ENCODE measurements at regions not wholly inside any gene's neighbourhood (a gene's known extent, or its start where the extent isn't known, plus 50 kb on each side); places are given as distances from the start of the nearest gene placed in this dataset.
A peak's percentile ranks its signal among the peaks of the same experiment; 100 is the strongest.

- no peak for ATAC-seq
- no peak for DNase-seq
- intact Hi-C loops (cut with DNase I) = no loop called here
These were observed 84.8 kb upstream of the RNF217 start for GRCh38 chr6:124877468-124877867.

- ATAC-seq (no peak), DNase-seq (no peak)
- intact Hi-C loops (cut with DNase I) = no loop called here
These were observed 82.9 kb upstream of the RNF217 start for GRCh38 chr6:124879110-124879991.

GRCh38 chr6:124879992-124880355 is 82.3 kb upstream of the RNF217 start:
- ATAC-seq (no peak), DNase-seq (no peak)
- intact Hi-C loops (cut with DNase I) = no loop called here

GRCh38 chr6:124881898-124882578 is 80.2 kb upstream of the RNF217 start:
- no peak for DNase-seq

GRCh38 chr6:124882579-124883393 is 79.5 kb upstream of the RNF217 start:
- ATAC-seq = peak in 1 of 2 donors; percentile 30
- intact Hi-C loops (cut with DNase I) = no loop called here
- no peak for DNase-seq

More at GRCh38 chr6:124881898-124882578, 80.2 kb upstream of the RNF217 start:
- ATAC-seq = no peak
- intact Hi-C loops (cut with DNase I) = no loop called here

GRCh38 chr6:124885171-124885570 is 77.1 kb upstream of the RNF217 start:
- intact Hi-C loops (cut with DNase I) = no loop called here

GRCh38 chr6:124887872-124888580 is 74.2 kb upstream of the RNF217 start:
- ATAC-seq = no peak
- intact Hi-C loops (cut with DNase I) = no loop called here

More at GRCh38 chr6:124885171-124885570, 77.1 kb upstream of the RNF217 start:
- ATAC-seq = no peak
- no peak for DNase-seq

GRCh38 chr6:124888581-124889371 is 73.5 kb upstream of the RNF217 start:
- no peak for DNase-seq
- intact Hi-C loops (cut with DNase I) = no loop called here
- ATAC-seq = no peak

More at GRCh38 chr6:124887872-124888580, 74.2 kb upstream of the RNF217 start:
- no peak for DNase-seq

- intact Hi-C loops (cut with DNase I) = no loop called here
- no peak for ATAC-seq
- DNase-seq = no peak
These were observed 61.2 kb upstream of the RNF217 start for GRCh38 chr6:124901084-124901483.

- DNase-seq (no peak), ATAC-seq (no peak)
- intact Hi-C loops (cut with DNase I) = no loop called here
These were observed 58.4 kb upstream of the RNF217 start for GRCh38 chr6:124903797-124904196.

- intact Hi-C loops (cut with DNase I) = no loop called here
- no peak for DNase-seq
- ATAC-seq = no peak
These were observed 54.6 kb upstream of the RNF217 start for GRCh38 chr6:124907596-124907995.
